ENCODE measurements at regions not wholly inside any gene's neighbourhood (a gene's known extent, or its start where the extent isn't known, plus 50 kb on each side); places are given as distances from the start of the nearest gene placed in this dataset.

GRCh38 chr5:58403822-58404433 is 56.0 kb downstream of the PLK2 start:
- TF ChIP-seq CTCF (IDR thresholded peaks at IDR 0.05; ENCODE audit: insufficient read depth, low read length, poor library complexity, severe bottlenecking), result no peak
- H3K27me3 ChIP-seq (ENCODE audit: control insufficient read depth, insufficient read depth, low read length), result no peaks in the 10 kb centered on the region
- no peak for DNase-seq (ENCODE audit: low read depth)
- no peak overlapping the region for H3K4me3 ChIP-seq (ENCODE audit: low read depth, low read length)
- no peaks in the 10 kb centered on the region for H3K36me3 ChIP-seq (ENCODE audit: control insufficient read depth, insufficient read depth, low read length)

- no peak for TF ChIP-seq CTCF (IDR thresholded peaks at IDR 0.05; ENCODE audit: insufficient read depth, low read length, poor library complexity, severe bottlenecking)
Measured at GRCh38 chr5:58401701-58402100, 58.2 kb downstream of the PLK2 start.

GRCh38 chr5:58400737-58401136 is 59.1 kb downstream of the PLK2 start:
- DNase-seq (ENCODE audit: low read depth), result no peak
- no peak overlapping the region for H3K4me3 ChIP-seq (ENCODE audit: low read depth, low read length)
- no peaks in the 10 kb centered on the region for H3K27me3 ChIP-seq (ENCODE audit: control insufficient read depth, insufficient read depth, low read length)
- no peak for TF ChIP-seq CTCF (IDR thresholded peaks at IDR 0.05; ENCODE audit: insufficient read depth, low read length, poor library complexity, severe bottlenecking)
- no peaks in the 10 kb centered on the region for H3K36me3 ChIP-seq (ENCODE audit: control insufficient read depth, insufficient read depth, low read length)

More at GRCh38 chr5:58401701-58402100, 58.2 kb downstream of the PLK2 start:
- Histone ChIP-seq H3K36me3 (ENCODE audit: control insufficient read depth, insufficient read depth, low read length) (no peaks in the 10 kb centered on the region), H3K27me3 (ENCODE audit: control insufficient read depth, insufficient read depth, low read length) (no peaks in the 10 kb centered on the region), H3K4me3 (ENCODE audit: low read depth, low read length) (no peak overlapping the region)
- no peak for DNase-seq (ENCODE audit: low read depth)

GRCh38 chr5:58399951-58400350 is 59.9 kb downstream of the PLK2 start:
- Histone ChIP-seq H3K4me3 (ENCODE audit: low read depth, low read length) (no peak overlapping the region), H3K27me3 (ENCODE audit: control insufficient read depth, insufficient read depth, low read length) (no peaks in the 10 kb centered on the region), H3K36me3 (ENCODE audit: control insufficient read depth, insufficient read depth, low read length) (no peaks in the 10 kb centered on the region)
- DNase-seq (ENCODE audit: low read depth), result no peak
- no peak for TF ChIP-seq CTCF (IDR thresholded peaks at IDR 0.05; ENCODE audit: insufficient read depth, low read length, poor library complexity, severe bottlenecking)

GRCh38 chr5:58394339-58394738 is 65.5 kb downstream of the PLK2 start:
- TF ChIP-seq CTCF (IDR thresholded peaks at IDR 0.05; ENCODE audit: insufficient read depth, low read length, poor library complexity, severe bottlenecking), result no peak
- H3K4me3 ChIP-seq (ENCODE audit: low read depth, low read length), result no peak overlapping the region
- no peaks in the 10 kb centered on the region for H3K27me3 ChIP-seq (ENCODE audit: control insufficient read depth, insufficient read depth, low read length)
- H3K36me3 ChIP-seq (ENCODE audit: control insufficient read depth, insufficient read depth, low read length), result no peaks in the 10 kb centered on the region
- no peak for DNase-seq (ENCODE audit: low read depth)

GRCh38 chr5:58393716-58394115 is 66.2 kb downstream of the PLK2 start:
- TF ChIP-seq CTCF (IDR thresholded peaks at IDR 0.05; ENCODE audit: insufficient read depth, low read length, poor library complexity, severe bottlenecking), result no peak
- Histone ChIP-seq H3K4me3 (ENCODE audit: low read depth, low read length) (no peak overlapping the region), H3K27me3 (ENCODE audit: control insufficient read depth, insufficient read depth, low read length) (no peaks in the 10 kb centered on the region), H3K36me3 (ENCODE audit: control insufficient read depth, insufficient read depth, low read length) (no peaks in the 10 kb centered on the region)
- no peak for DNase-seq (ENCODE audit: low read depth)
